SHP77 (cell line): ENCODE measurements at regions not wholly inside any gene's neighbourhood (a gene's known extent, or its start where the extent isn't known, plus 50 kb on each side); places are given as distances from the start of the nearest gene placed in this dataset.
"Not testable (repeated sequence)": the region's sequence is repeated elsewhere in the genome, so short reads cannot be mapped to it uniquely, and the experiment has no call there.

Source experiments
- DNase-seq, 2 experiments: peaks; one replicate each; lab custom pipeline; 2025; lab: John Stamatoyannopoulos, UW

DNA sequence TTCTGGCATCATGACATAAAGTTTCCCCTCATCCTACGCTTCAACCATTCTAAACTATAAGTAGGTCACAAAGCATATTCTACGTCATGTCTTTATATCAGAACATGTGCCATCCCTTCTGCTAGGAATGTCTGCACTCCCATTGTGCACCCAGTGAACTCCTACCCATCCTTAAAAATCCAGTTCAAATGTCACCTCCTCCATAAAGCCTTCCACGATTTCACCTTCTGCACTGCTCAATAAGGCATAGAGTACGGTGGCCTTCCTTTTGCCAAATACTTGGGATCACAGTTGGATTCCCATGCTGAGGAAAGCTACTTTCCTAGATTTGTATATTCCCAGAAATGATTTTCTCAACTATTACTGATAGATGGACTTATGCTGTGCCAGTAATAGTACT lies 186.3 kb upstream of the ZKSCAN2 start:
- DNase-seq, result no peak

DNA sequence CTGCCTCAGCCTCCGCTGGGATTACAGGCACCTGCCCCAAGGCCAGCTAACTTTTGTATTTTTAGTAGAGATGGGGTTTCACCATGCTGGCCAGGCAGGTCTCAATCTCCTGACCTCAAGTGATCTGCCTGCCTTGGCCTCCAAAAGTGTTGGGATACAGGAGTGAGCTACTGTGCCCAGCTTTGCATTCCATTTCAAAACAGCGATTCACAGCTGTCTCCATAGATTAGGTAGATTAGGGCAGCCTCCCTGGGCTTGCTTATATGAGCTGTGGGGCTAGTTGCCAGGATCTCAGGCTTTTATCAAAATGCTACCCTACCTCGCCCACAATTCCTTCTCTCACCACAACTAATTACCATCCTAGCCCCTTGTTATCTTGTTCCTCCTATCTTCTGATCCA lies 176.4 kb upstream of the ZKSCAN2 start:
- DNase-seq, result no peak

DNA sequence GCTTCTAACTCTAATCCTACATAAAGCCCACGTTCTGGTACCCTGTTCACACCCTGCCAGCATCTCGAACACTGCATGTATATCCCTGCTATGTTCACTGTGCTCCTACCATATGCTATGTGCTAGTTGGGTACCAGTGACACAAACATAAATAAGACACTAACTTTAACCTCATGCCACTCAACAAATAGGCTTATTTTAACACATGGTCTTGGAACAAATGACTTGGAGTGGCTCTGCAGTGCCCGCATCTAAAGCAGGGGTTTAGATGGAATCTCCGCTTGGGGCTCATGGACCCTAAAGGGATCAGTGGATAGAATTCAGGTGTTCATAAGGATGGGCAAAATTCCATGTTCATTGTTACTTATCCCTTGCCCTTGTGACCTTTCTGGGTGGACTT lies 175.7 kb upstream of the ZKSCAN2 start:
- DNase-seq, result no peak

DNA sequence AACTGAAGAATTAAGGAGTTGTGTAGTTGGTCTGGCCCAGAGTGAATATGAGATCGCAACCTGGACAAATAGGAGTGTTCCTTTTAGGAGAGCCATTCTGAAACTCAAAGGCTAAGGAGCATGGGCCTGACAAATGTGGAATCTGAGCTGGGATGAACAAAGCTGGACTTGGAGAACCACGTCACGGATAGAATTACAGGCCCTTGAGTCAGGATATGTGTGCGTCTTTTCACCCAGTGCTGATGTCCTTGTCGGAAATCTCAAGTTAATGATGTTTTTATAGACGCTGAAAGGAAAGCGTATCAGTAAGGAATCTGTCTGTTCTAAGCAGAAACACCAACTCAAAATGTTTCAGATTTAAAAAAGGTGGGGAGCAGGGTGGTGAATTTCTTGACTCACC lies 173.8 kb upstream of the ZKSCAN2 start:
- DNase-seq, result no peak

DNA sequence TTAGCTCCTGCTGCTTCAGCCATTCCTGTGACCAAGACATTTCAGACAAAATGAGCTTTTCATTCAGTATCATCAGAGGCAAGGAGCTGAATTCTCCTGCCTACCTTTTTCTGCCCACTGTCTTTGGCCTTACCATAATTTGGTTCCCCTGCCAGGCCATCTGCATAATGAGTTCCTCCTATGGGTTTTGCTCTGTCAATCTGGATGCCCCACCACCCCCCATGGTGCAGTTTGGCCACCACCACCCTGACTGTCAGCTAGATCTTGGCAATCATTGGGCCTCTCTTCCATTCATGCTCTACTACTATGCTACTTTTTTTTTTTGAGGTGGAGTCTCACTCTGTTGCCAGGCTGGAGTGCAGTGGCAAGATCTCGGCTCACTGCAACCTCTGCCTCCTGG lies 169.2 kb upstream of the ZKSCAN2 start:
- no peak for DNase-seq

DNA sequence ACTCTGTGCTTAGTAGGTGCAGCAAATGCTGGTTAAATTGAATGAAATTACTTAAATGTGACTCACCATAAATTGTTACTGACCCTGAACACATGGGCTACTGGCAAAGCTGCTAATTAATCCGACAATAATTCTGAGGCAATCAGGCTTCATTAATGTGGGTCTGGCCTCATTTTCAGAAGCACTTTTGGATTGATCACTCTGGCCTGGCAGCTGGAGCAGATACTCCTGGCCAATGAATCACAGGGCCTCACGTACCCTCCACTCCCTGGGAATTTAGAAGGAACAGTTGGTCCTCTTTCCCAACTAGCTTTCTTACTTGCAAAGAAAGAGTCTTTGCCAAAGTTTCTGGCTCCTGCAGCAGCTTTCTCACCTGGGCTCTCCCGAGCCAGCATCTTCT lies 162.0 kb upstream of the ZKSCAN2 start:
- no peak for DNase-seq

DNA sequence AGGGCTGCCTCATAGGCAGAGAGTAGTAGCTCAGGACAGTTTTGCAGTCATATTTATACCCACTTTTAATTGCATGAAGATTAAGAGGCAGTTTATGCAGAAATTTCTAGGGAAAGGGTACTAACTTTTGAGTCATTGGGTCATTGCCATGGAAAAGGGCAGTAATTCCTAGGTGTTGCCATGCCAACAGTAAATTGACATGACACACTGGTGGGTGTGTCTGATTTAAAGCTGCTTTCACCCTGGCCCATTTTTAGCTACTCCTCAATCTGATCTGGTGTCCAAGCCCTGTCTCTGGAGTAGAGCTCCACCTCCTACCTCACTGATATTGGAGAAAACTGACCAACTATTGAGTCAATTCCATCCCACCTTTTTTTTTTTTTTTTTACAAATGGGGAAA lies 161.5 kb upstream of the ZKSCAN2 start:
- no peak for DNase-seq

DNA sequence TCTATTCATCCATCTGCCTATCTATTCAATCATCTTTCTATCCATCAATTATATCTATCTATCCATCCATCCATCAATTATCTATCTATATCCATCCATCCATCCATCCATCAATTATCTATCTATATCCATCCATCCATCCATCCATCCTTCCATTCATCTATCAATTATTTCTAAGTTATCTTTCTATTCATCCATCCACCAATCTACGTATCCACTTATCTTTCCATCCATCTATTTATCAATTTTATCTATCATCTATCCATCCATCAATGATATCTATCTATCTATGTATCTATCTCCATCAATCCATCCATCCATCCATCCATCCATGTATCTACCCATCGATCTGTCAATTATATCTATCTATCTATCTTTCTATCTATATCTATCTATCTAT lies 158.4 kb upstream of the ZKSCAN2 start:
- DNase-seq, result no peak

DNA sequence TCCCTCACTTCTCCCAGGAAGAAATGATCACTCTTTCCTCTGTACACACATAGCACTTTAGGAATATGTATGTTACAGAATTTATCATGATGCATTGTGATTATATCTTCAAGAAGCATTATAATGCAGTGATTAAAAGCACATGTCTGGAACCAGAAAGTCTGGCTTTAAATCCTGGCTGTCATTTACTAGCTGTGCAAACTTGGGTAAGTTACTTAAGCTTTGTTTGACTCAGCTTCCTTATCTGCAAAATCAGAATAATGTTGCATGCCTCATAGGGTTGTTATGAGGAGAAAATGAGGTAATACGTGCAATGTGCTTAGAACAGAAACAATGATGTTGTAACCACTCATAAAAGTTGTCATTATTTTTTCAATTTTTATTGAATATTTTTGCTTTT lies 156.3 kb upstream of the ZKSCAN2 start:
- no peak for DNase-seq

DNA sequence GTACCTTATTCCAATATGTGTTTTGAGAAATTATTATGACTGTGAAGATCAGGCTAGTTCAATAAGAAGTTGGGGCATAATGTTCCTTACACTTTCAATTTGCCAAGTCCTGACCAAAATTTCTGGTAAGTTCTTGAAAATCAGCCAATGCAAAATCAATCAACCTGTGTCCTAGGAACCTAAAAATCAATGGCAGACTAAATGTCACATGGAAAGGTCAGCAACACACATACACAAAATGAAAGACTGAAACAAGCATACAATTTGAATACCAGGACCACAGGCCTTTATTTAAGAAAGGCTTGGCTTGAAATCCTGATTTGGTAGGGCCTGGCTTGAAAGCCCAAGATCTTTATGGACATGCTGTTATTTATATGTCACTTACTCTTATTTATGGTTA lies 155.5 kb upstream of the ZKSCAN2 start:
- DNase-seq, result no peak

DNA sequence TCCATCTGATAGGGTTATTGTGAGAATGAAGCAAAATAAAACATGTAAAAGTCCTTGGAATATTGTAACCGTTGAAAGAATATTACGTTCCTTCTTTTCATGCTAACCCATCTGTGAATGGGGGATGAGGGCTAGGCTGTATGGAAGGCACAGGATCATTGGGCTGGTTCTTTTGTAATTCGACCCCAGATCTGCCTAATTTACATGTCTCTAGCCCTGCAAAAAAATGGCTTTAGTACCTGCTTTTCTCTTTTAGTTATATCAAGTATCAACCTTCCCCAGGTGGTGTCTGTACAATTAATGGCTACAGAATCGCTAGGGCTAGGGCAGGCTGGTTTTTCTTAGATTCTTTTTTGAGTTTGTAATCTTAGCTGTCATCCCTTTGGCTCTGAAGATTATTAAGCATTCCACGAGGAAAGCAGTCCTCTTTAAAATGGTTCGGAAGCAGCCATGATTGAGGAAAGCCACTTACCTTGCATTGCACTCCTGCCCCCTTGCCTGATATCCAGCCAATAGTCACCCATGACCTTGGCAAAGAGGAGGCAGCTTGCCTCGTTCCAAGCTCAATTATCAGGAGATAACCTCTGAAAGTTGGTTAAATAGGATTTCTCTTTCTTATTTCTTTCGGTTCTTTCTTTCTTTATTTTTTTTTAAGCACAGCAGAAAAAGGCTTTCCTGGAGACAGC lies 153.9 kb upstream of the ZKSCAN2 start:
- no peak for DNase-seq

DNA sequence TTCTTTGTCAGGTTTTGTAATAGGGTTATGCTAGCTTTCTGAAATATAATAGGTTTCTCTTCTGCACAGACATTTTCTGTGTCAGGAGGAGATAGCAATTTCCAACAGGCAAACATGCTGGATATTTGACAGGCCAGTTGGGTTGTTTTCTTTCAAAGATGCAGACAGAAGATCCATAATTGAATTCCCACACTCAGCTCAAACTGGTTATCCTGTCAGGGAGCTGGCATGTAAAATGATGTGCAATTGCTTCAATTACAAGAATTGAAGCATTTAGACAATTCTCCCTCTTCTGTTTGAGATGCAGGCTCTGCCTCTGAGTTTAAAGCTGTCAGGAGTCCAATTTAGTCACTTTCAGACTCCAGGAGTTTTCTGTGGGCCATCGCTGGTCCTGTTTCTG lies 146.2 kb upstream of the ZKSCAN2 start:
- no peak for DNase-seq

DNA sequence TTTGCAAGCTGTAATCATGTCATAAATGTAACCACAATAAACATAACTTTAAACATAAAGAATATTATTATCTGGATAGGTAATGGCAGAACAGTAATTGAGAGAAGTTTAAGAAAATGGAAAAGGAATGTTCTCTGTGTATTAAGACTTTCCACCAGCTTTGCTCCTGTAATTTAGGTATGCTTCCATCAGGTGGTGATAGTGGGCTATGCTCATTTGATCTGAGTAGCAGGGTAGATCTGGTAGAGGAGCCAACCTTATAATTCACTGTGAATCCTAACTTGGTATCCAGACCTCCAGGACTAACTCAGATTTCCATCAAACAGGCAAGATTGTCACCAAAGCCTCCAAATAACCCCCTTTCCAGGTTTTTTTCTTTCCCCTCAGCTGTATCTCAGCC lies 137.9 kb upstream of the ZKSCAN2 start:
- no peak for DNase-seq

DNA sequence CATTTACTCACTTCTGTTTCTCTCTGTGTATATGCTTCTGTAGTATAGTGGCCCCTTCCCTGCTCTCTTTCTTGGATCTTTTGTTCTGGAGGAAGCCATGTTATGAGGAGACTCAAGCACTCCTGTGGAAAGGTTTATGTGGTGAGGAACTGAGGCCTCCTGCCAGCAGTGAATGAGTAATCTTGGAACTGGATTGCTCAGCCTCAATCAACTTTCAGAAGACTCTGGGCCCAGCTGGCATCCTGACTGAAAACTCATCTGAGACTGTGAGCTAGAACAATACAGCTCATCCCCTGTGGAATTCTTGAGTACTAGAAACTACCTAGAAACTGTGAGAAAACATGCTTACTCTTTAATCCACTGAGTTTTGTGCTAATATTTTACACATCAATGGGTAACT lies 133.1 kb upstream of the ZKSCAN2 start:
- no peak for DNase-seq

DNA sequence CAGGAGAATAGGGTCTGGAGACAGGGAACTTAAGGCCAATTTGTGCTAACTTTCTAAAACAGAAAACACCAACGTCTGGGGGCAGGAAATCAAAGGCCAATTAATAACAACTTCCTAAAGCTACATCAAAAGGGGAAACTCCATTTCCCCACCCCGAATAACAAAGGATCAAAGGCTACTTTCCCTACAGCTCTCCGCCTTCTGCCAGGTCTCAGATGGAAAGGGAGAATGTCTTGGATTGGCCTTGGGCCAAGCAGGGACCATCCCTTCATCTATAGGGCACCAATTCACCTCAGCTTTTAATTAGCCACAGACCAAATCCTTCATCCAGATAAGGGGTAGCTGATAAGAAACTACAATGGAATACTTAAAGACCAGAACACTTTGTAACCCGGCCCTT lies 116.9 kb upstream of the ZKSCAN2 start:
- DNase-seq, result no peak

DNA sequence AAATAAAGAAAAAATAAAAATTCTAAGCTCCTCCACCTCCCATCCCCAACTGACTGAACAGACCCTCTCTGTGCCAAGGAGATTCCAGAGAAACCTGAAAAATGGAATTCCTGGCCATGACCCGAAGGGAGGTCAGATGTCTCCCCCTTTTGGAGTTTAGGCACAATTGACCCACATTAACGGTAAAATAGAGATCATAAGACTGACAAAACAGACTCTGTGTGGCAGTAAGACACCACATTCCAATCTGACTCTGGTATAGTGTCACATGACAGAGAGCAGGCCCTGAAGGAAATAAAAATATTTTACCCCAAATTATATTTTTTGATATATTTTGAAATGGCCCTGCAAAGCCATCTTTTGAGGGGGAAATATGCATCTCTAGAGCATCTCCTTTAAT lies 115.1 kb upstream of the ZKSCAN2 start:
- no peak for DNase-seq

DNA sequence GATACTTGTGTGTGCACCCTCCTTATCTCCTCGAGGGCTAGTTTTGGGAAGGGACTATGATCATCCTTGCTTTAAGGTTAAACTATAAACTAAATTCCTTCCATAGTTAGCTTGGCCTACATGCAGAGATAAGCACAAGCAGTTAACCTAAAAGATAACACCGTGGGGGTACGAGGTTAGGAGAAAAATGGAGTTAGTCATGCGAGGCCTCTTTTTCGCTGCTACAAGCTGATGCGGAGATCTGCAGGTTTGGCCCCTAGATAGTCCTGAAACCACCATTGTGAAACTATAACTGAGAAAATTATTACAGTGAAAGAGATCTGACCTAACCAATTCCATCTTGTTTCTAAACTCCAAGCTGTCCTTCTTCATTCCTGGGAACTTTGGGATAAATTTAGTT lies 113.7 kb upstream of the ZKSCAN2 start:
- no peak for DNase-seq

DNA sequence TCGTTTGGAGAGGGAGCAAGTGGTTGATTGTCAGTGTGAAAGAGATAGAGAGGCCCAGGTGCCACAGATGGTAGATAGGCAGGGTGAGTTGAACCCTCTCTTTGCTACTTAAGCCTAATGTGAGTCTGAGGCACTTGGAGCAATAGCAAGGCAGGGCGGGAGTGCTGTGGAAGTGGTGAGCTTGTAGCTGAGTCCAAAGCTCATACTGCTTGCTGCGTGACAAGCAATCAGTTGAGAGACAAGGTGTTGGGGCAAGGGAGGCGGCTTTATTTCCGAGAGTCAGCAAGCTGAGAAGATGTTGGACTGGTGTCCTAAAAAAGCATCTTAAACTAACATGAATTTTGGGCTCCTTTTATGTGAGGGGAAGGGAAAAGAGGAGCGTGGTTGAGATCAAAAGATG lies 112.9 kb upstream of the ZKSCAN2 start:
- no peak for DNase-seq

DNA sequence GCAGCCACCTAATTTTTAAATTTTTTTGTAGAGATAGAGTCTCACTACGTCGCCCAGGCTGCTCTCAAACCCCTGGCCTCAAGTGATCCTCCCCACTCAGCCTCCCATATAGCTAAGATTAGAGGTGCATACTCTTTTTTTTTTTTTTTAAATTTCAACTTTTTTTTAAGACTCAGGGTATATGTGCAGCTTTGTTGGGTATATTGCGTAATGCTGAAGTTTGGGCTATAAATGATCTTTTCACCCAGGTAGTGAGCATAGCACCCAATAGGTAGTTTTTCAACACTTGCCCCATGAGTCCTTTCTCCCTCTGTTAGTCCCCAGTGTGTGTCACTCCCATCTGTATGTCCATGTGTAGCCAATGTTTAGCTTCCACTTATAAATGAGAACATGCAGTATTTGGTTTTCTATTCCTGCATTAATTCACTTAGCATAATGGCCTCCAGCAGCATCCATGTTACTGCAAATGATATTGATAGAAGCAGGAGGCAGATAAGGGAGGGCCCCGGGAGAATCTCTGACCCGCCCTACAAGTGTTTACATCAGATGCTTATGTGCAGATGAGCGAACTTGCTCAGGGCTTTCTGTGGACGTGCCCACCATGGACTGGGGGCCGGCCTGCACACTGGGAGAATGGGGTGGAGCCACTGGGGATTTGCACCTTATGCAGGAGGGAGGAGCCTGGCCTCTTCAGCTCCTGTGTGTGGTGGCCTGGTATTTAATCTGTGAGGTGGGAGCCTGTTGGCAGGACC lies 110.3 kb upstream of the ZKSCAN2 start:
- no peak for DNase-seq

DNA sequence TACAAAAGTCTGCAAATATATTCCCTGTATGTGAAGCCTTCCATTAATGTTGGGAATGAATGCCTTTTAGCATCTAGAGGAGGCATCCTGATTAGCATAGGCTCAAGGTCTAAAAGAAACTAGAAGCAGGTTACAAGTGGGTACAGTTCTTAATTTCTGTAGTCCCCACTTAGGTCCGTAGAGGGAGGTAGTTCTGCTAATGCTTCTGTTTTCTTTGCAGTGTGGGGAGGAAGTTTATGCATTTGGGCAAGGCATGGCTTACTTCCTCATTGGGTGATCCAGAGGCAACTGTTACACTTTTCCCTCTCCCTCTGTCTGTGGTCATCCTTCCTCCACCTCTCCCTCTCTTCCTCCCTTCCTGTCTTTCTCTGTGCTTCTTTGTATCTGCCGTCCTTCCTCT lies 108.4 kb upstream of the ZKSCAN2 start:
- DNase-seq, result no peak

DNA sequence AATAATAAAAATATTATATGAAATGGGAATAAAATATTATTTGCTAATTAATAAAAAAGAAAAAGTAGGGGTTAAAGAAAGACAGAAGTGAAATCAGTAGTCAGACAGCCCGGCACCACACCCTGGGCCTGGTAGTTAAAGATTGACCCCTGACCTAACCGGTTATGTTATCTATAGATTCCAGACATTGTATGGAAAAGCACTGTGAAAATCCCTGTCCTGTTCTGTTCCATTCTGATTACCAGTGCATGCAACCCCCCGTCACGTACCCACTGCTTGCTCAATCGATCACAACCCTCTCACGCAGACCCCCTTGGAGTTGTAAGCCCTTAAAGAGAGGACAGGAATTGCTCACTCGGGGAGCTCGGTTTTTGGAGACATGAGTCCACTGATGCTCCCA lies 101.9 kb upstream of the ZKSCAN2 start:
- DNase-seq, result not testable (repeated sequence)

DNA sequence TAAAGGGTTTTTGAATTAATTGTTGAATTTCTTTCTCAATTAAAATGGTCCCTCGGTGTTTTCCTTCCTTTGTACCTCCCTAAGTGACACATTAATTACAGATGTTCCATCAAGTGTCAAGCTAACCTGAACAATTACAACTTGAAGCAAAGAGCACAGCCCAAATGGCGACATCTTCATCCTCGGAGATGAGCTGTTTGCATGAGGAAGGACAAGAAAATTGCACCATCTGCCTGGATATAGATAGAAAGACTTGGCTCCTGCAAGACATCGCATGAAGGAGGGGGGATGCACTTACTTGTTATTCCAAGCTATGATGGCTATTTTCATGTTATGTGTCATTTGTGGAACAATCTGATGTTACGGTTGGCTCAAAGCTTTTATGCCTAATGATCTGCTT lies 86.4 kb upstream of the ZKSCAN2 start:
- no peak for DNase-seq

DNA sequence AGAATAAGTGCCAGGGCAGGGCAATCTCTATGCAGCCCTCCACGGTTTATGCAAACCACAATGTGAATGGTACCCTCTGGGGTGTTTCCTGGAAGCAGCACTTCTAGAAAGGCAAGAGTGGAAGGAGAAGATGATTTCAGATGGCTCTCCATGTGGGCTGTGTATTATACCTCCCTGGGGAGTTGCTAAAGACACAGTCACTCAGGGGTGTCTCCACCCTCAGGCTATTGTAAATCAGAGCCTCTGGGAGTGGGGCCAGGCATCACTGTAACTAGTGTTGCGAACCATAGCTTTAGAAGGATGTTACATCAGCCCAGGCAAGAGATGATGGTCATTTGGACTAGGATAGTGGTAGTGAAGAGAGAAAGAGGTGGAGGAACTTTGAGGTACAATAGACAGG lies 83.3 kb upstream of the ZKSCAN2 start:
- no peak for DNase-seq

DNA sequence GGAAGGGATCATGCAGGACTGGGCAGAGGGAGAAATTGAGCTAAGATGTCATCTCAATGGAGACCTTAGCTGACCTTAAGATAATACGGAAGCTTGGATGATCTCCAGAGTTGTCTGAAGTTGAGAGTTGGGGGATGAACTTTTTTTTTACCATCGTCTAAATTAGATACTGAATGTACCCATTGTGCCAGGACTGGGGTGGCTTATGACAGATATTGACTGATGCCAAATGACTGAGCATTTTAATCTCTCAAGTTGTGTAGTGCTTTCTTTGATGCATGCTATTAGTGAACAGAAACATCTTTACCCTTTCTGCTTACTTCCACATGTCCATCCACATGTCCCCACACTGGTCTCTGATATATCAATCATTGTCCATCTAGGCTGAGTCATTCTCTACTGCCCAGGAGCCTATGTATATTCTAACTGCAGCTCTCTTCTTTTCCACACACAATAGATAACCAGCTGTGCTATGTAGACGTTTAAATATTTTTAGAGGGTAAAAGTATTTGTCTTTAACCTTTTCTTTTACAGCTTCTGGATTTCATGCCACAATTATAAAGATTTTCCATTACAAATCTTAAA lies 60.2 kb upstream of the ZKSCAN2 start:
- no peak for DNase-seq
